K562 (cell line): ENCODE measurements at regions not wholly inside any gene's neighbourhood (a gene's known extent, or its start where the extent isn't known, plus 50 kb on each side); places are given as distances from the start of the nearest gene placed in this dataset.

ENCODE experiments used
- CBFB ChIP-seq: sonication (generic); formaldehyde crosslinking; IDR thresholded peaks from 2 replicates; pipeline ENCODE4 v1.4.0; 2020; ENCODE audit warnings: mild to moderate bottlenecking, missing genetic modification reagents
- CBX2 ChIP-seq: fragments of 200-600 bp; sonication (generic); IDR thresholded peaks from one replicate; pipeline ENCODE4 v1.6.1; 2012; ENCODE audit warnings: mild to moderate bottlenecking, low read length, inconsistent platforms; ENCODE audit not compliant: insufficient read depth, poor library complexity, severe bottlenecking
- ERF ChIP-seq: fragments of 450-650 bp; formaldehyde crosslinking; IDR thresholded peaks from 2 replicates; pipeline ENCODE4 v1.4.0; 2020; ENCODE audit warnings: mild to moderate bottlenecking, mixed read lengths
- HOXB6 ChIP-seq: fragments of 250-450 bp; sonication (Bioruptor Pico); IDR thresholded peaks from 2 replicates; pipeline ENCODE4 v1.5.1; 2022; ENCODE audit warnings: mild to moderate bottlenecking, borderline replicate concordance
- KAT2B ChIP-seq: IDR thresholded peaks from one replicate; pipeline ENCODE4 v1.6.1; 2012; ENCODE audit warnings: low read depth, mild to moderate bottlenecking, control low read depth, inconsistent platforms, low read length, moderate library complexity
- ZBTB40 ChIP-seq, 2 experiments: fragments of 450-650 bp in 1 of 2; sonication (generic) in 1 of 2; formaldehyde crosslinking in 1 of 2; IDR thresholded peaks; 2 replicates each; pipeline versions ENCODE4 v1.7.1 to v1.9.0; 2016 to 2022; ENCODE audit warnings: inconsistent platforms in 1 of 2, mild to moderate bottlenecking in 1 of 2, missing genetic modification reagents in 1 of 2
- ZNF445 ChIP-seq: fragments of 250-450 bp; sonication (Bioruptor Pico); IDR thresholded peaks from 2 replicates; pipeline ENCODE4 v1.4.0; 2020; ENCODE audit warnings: low read depth, mild to moderate bottlenecking, moderate library complexity
- TF ChIP-seq, protein P1 (sequence below): sonication (generic); formaldehyde crosslinking; IDR thresholded peaks from 2 replicates; pipeline ENCODE4 v1.4.0; 2020; ENCODE audit warnings: mild to moderate bottlenecking, missing genetic modification reagents
- TF ChIP-seq, protein P2 (sequence below): fragments of 150-350 bp; IDR thresholded peaks from 2 replicates; pipeline ENCODE4 v1.6.1; 2014; ENCODE audit warnings: low read depth, mild to moderate bottlenecking, low read length, borderline replicate concordance
- TF ChIP-seq, protein P3 (sequence below): fragments of 450-650 bp; formaldehyde crosslinking; IDR thresholded peaks from 2 replicates; pipeline ENCODE4 v1.4.0; 2022; ENCODE audit warnings: missing genetic modification characterization

DNA sequence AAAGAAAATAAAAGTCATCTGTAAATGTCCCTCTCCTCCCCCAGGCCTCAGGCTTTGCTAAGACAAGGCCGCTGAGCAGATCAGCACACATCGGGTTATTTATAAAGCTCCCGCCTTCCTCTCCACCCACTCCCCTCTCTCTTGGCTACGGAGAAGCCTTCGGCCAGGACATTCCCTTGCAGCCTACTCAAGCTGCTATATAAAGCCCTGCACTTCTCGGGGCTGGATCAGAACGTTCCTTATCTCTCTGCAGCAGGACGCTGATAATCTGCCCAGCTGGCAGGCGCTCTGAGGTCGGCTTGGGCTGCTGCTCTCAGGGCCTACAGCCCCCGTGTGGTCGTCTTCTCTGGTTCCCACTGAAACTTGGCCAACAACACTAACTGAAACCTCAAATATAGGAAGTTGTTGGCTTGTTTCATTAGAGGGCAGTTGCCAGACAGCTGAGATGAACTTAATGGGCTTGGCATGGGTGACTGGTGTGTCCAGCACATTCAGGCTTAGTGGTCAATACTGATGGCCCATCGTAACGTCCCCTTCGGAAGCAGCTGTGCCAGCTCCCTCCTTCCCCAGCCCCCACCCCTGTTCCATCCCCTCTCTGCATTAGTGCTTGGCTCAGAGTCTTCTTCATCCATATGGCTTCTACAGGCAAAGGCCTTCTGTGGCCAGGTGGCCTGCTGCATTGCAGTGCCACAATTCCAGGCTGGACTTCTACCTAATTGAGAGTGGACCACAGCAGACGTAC, 64.6 kb downstream of the IER5 start (continued):
- TF ChIP-seq, protein P1, sequence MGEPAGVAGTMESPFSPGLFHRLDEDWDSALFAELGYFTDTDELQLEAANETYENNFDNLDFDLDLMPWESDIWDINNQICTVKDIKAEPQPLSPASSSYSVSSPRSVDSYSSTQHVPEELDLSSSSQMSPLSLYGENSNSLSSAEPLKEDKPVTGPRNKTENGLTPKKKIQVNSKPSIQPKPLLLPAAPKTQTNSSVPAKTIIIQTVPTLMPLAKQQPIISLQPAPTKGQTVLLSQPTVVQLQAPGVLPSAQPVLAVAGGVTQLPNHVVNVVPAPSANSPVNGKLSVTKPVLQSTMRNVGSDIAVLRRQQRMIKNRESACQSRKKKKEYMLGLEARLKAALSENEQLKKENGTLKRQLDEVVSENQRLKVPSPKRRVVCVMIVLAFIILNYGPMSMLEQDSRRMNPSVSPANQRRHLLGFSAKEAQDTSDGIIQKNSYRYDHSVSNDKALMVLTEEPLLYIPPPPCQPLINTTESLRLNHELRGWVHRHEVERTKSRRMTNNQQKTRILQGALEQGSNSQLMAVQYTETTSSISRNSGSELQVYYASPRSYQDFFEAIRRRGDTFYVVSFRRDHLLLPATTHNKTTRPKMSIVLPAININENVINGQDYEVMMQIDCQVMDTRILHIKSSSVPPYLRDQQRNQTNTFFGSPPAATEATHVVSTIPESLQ, result no peak; the same call in 1 of the 2 replicates
- peak; percentile 70; the same call in 1 of the 2 replicates for TF ChIP-seq CBFB
- no peak for TF ChIP-seq KAT2B
- peak; percentile 90 for TF ChIP-seq ERF
- no peak for TF ChIP-seq ZNF445
- TF ChIP-seq CBX2, result no peak
- TF ChIP-seq ZBTB40 (IDR thresholded peaks at IDR 0.05), result no peak
- no peak for TF ChIP-seq ZBTB40 (CRISPR knock-in tag; IDR thresholded peaks at IDR 0.05)
- TF ChIP-seq, protein P2, sequence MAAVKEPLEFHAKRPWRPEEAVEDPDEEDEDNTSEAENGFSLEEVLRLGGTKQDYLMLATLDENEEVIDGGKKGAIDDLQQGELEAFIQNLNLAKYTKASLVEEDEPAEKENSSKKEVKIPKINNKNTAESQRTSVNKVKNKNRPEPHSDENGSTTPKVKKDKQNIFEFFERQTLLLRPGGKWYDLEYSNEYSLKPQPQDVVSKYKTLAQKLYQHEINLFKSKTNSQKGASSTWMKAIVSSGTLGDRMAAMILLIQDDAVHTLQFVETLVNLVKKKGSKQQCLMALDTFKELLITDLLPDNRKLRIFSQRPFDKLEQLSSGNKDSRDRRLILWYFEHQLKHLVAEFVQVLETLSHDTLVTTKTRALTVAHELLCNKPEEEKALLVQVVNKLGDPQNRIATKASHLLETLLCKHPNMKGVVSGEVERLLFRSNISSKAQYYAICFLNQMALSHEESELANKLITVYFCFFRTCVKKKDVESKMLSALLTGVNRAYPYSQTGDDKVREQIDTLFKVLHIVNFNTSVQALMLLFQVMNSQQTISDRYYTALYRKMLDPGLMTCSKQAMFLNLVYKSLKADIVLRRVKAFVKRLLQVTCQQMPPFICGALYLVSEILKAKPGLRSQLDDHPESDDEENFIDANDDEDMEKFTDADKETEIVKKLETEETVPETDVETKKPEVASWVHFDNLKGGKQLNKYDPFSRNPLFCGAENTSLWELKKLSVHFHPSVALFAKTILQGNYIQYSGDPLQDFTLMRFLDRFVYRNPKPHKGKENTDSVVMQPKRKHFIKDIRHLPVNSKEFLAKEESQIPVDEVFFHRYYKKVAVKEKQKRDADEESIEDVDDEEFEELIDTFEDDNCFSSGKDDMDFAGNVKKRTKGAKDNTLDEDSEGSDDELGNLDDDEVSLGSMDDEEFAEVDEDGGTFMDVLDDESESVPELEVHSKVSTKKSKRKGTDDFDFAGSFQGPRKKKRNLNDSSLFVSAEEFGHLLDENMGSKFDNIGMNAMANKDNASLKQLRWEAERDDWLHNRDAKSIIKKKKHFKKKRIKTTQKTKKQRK, result no peak
- TF ChIP-seq, protein P3, sequence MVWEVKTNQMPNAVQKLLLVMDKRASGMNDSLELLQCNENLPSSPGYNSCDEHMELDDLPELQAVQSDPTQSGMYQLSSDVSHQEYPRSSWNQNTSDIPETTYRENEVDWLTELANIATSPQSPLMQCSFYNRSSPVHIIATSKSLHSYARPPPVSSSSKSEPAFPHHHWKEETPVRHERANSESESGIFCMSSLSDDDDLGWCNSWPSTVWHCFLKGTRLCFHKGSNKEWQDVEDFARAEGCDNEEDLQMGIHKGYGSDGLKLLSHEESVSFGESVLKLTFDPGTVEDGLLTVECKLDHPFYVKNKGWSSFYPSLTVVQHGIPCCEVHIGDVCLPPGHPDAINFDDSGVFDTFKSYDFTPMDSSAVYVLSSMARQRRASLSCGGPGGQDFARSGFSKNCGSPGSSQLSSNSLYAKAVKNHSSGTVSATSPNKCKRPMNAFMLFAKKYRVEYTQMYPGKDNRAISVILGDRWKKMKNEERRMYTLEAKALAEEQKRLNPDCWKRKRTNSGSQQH (CRISPR knock-in tag), result peak; percentile 20
- no peak for TF ChIP-seq HOXB6
